ENCODE measurements at regions not wholly inside any gene's neighbourhood (a gene's known extent, or its start where the extent isn't known, plus 50 kb on each side); places are given as distances from the start of the nearest gene placed in this dataset.

DNA sequence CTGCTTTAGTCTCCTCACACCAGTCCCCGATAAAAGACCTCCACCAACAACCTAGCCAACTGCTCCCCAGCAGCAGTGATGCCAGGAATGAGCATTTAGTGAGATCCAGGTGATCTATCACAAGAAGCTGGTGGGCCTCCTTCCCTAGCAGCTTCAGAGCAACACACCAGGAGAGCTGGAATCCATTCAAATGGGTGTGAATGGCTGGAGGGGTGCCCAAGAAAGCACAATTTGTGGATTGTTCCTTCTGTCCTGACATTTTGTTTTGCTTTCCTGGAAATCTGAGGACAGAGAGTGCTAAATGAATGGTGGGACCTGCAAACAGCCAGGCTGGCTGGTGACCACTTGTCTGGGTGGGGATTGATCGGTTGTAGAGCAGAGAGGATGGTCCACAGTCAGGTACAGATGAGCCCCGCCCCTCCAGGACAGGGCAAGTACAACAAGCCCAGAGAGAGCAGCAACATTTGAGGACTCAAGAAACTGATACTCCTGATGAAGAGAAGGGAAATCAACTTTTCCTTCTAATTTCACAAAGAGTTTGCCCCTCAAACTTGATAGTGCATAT, 316.8 kb downstream of the VPS13C start:
- no peaks in the 10 kb centered on the region for H3K36me3 Mint-ChIP-seq (ENCODE audit: insufficient read depth in 1 of 3, low read depth in 3 of 3)
- H3K4me1 Mint-ChIP-seq, result peaks cover 2 to 3% of the 10 kb centered on the region in 2 experiments; a peak in 2 of 4 replicates
- Histone ChIP-seq H4K20me1 (ENCODE audit: control insufficient read depth, insufficient read depth, insufficient read length) (no peaks in the 10 kb centered on the region), H4K91ac (ENCODE audit: insufficient read length, low read depth, low read length) (no peak overlapping the region), H3T11ph (ENCODE audit: low read length) (no peak overlapping the region), H3K4ac (ENCODE audit: low read depth, low read length) (no peak overlapping the region), H3K27ac (ENCODE audit: insufficient read length, low read depth, low read length) (no peak overlapping the region), H3K9me3 (ENCODE audit: control insufficient read depth, low read depth, low read length) (no peaks in the 10 kb centered on the region), H3K27me3 (ENCODE audit: insufficient read depth, low read length) (no peaks in the 10 kb centered on the region), H3K56ac (ENCODE audit: insufficient read length, low read depth, low read length) (no peak overlapping the region), H3K18ac (ENCODE audit: insufficient read length, low read depth, low read length) (no peak overlapping the region), H3K9ac (ENCODE audit: extremely low read depth, insufficient read length, low read length) (no peak overlapping the region), H4K8ac (replicated peaks; ENCODE audit: insufficient read length, low read depth, low read length) (no peak overlapping the region), H2AK5ac (ENCODE audit: insufficient read length, low read length) (no peak overlapping the region), H2BK120ac (ENCODE audit: low read depth, low read length, poor library complexity, severe bottlenecking) (no peak overlapping the region), H2BK15ac (ENCODE audit: low read depth, low read length) (no peak overlapping the region), H2BK20ac (ENCODE audit: low read depth, low read length, poor library complexity, severe bottlenecking) (no peak overlapping the region), H2BK5ac (ENCODE audit: insufficient read length, low read length) (no peak overlapping the region), H3K4me2 (ENCODE audit: insufficient read depth, insufficient read length, low read length) (no peak overlapping the region), H3K4me1 (ENCODE audit: insufficient read depth, low read length) (no peaks in the 10 kb centered on the region), H4K5ac (ENCODE audit: insufficient read length, low read depth, low read length) (no peak overlapping the region), H2AFZ (ENCODE audit: low read length) (no peak overlapping the region), H3K79me1 (ENCODE audit: insufficient read depth, low read depth, low read length, poor library complexity, severe bottlenecking) (no peaks in the 10 kb centered on the region), H2BK12ac (ENCODE audit: insufficient read length, low read depth, low read length) (no peak overlapping the region), H3K14ac (ENCODE audit: insufficient read depth, low read length) (no peak overlapping the region), H3K23ac (ENCODE audit: insufficient read length, low read depth, low read length) (no peak overlapping the region), H3K23me2 (ENCODE audit: insufficient read length, low read depth, low read length, poor library complexity, severe bottlenecking) (no peaks in the 10 kb centered on the region), H3K79me2 (ENCODE audit: insufficient read depth, low read length) (no peaks in the 10 kb centered on the region)
- TF ChIP-seq, protein P1, sequence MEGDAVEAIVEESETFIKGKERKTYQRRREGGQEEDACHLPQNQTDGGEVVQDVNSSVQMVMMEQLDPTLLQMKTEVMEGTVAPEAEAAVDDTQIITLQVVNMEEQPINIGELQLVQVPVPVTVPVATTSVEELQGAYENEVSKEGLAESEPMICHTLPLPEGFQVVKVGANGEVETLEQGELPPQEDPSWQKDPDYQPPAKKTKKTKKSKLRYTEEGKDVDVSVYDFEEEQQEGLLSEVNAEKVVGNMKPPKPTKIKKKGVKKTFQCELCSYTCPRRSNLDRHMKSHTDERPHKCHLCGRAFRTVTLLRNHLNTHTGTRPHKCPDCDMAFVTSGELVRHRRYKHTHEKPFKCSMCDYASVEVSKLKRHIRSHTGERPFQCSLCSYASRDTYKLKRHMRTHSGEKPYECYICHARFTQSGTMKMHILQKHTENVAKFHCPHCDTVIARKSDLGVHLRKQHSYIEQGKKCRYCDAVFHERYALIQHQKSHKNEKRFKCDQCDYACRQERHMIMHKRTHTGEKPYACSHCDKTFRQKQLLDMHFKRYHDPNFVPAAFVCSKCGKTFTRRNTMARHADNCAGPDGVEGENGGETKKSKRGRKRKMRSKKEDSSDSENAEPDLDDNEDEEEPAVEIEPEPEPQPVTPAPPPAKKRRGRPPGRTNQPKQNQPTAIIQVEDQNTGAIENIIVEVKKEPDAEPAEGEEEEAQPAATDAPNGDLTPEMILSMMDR (conservative IDR thresholded peaks at IDR 0.05), result no peak
- no peak overlapping the region for H3K4me3 Mint-ChIP-seq
- DNase-seq, result no peak
- no CpG with 5 or more reads among the region's 3 CpGs for WGBS (ENCODE audit: extremely low coverage, insufficient read length, low lambda C conversion rate)
- no peaks in the 10 kb centered on the region for H3K27me3 Mint-ChIP-seq (ENCODE audit: low read depth)
- H3K27ac Mint-ChIP-seq, result no peak overlapping the region
- H3K9me3 Mint-ChIP-seq, result no peaks in the 10 kb centered on the region
